ENCODE measurements at regions not wholly inside any gene's neighbourhood (a gene's known extent, or its start where the extent isn't known, plus 50 kb on each side); places are given as distances from the start of the nearest gene placed in this dataset.

DNA sequence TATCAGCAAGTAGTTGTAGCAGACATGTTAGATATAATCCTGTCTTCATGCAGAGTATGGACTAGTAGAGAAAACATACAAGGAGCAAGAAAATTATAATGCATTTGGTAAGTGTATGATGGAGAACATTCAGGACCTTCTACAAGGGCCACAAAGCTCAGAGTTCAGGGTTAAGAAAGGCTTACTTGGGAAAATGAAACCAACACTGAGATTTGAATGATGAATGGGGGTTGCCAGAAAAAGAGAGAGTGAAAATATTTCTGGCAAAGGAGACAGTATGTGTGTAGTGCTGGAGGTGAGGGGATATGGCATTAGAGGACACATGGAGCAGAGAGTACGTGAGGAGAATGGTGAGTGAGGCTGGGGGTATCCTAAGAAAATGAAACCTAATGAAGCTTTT lies 169.8 kb upstream of the STK32A start:
- Histone ChIP-seq H3K27ac (no peak overlapping the region), H2AFZ (no peak overlapping the region), H3K79me2 (no peaks in the 10 kb centered on the region), H3K9ac (no peak overlapping the region), H3K4me3 (ENCODE audit: low read depth, low read length) (no peak overlapping the region), H3K4me1 (no peaks in the 10 kb centered on the region), H3K4me2 (ENCODE audit: low read length) (no peak overlapping the region), H3K27me3 (ENCODE audit: control insufficient read depth, insufficient read depth, low read length) (no peaks in the 10 kb centered on the region), H3K9me3 (ENCODE audit: control insufficient read depth, low read length) (no peaks in the 10 kb centered on the region), H3K36me3 (ENCODE audit: control insufficient read depth, insufficient read depth, low read length) (no peaks in the 10 kb centered on the region)
- no peak for TF ChIP-seq CTCF (IDR thresholded peaks at IDR 0.05)

- no peaks in the 10 kb centered on the region for H3K4me1 ChIP-seq
- TF ChIP-seq CTCF (IDR thresholded peaks at IDR 0.05), result no peak
- H3K4me2 ChIP-seq (ENCODE audit: low read length), result no peak overlapping the region
- no peak overlapping the region for H3K9ac ChIP-seq
- no peaks in the 10 kb centered on the region for H3K36me3 ChIP-seq (ENCODE audit: control insufficient read depth, insufficient read depth, low read length)
- no peaks in the 10 kb centered on the region for H3K9me3 ChIP-seq (ENCODE audit: control insufficient read depth, low read length)
- no peak overlapping the region for H3K4me3 ChIP-seq (ENCODE audit: low read depth, low read length)
- H3K27ac ChIP-seq, result no peak overlapping the region
- H3K27me3 ChIP-seq (ENCODE audit: control insufficient read depth, insufficient read depth, low read length), result no peaks in the 10 kb centered on the region
- H3K79me2 ChIP-seq, result no peaks in the 10 kb centered on the region
- peak overlapping the region; percentile 13 for H2AFZ ChIP-seq
Measured at GRCh38 chr5:147068998-147069397, 165.8 kb upstream of the STK32A start.

DNA sequence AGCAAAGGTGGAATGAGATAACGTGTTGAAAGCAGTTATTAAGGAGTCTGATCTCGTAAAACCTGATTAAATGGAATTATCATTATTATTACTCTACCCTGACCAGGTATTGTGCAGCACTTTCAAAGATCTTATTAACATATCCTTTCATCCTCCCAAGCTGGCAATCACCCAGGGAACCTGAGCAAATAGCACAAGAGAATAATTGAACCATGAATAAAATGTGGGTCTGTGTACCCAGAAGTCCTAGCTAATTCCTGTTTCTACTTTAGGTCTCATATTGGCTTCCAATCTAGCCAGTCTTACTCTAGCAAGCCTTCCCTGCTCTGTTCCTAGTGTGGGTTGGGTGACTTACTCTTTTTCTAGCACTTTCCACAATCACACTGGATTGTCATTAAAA lies 162.2 kb upstream of the STK32A start:
- TF ChIP-seq CTCF (IDR thresholded peaks at IDR 0.05), result no peak
- no peak overlapping the region for H3K27ac ChIP-seq

GRCh38 chr5:147073098-147073497 lies 161.7 kb upstream of the STK32A start:
- Histone ChIP-seq H3K9ac (no peak overlapping the region), H3K27ac (no peak overlapping the region), H3K79me2 (no peaks in the 10 kb centered on the region), H2AFZ (no peak overlapping the region), H3K4me2 (ENCODE audit: low read length) (no peak overlapping the region), H3K36me3 (ENCODE audit: control insufficient read depth, insufficient read depth, low read length) (no peaks in the 10 kb centered on the region), H3K4me3 (ENCODE audit: low read depth, low read length) (no peak overlapping the region), H3K27me3 (ENCODE audit: control insufficient read depth, insufficient read depth, low read length) (no peaks in the 10 kb centered on the region), H3K4me1 (no peaks in the 10 kb centered on the region), H3K9me3 (ENCODE audit: control insufficient read depth, low read length) (no peaks in the 10 kb centered on the region)
- TF ChIP-seq CTCF (IDR thresholded peaks at IDR 0.05), result no peak

More for the DNA sequence above, 162.2 kb upstream of the STK32A start:
- Histone ChIP-seq H3K27me3 (ENCODE audit: control insufficient read depth, insufficient read depth, low read length) (no peaks in the 10 kb centered on the region), H3K4me2 (ENCODE audit: low read length) (no peak overlapping the region), H3K4me1 (no peaks in the 10 kb centered on the region), H3K9me3 (ENCODE audit: control insufficient read depth, low read length) (no peaks in the 10 kb centered on the region), H2AFZ (no peak overlapping the region), H3K4me3 (ENCODE audit: low read depth, low read length) (no peak overlapping the region), H3K9ac (no peak overlapping the region), H3K36me3 (ENCODE audit: control insufficient read depth, insufficient read depth, low read length) (no peaks in the 10 kb centered on the region), H3K79me2 (no peaks in the 10 kb centered on the region)

DNA sequence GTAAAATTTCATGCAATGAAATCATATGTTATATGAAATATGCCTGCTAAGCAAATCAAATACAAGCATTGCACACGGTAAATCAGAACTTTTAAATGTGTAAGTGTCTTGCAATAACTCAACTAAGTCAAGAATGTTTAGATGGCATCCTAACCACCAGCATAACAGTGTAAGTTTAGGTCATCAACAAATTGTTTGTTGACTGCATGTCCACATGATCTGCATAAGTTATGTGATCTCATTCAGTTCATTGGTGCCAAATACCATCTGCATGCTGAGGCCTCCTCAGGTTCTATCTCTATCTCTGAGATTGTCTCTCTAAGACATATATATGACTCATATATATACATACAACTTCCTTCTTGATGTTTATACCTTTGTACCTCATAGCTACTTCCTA lies 159.6 kb upstream of the STK32A start:
- H2AFZ ChIP-seq, result no peak overlapping the region
- no peaks in the 10 kb centered on the region for H3K27me3 ChIP-seq (ENCODE audit: control insufficient read depth, insufficient read depth, low read length)
- TF ChIP-seq CTCF (IDR thresholded peaks at IDR 0.05), result no peak
- no peaks in the 10 kb centered on the region for H3K79me2 ChIP-seq
- no peaks in the 10 kb centered on the region for H3K36me3 ChIP-seq (ENCODE audit: control insufficient read depth, insufficient read depth, low read length)
- H3K27ac ChIP-seq, result no peak overlapping the region
- H3K9ac ChIP-seq, result no peak overlapping the region
- no peak overlapping the region for H3K4me2 ChIP-seq (ENCODE audit: low read length)
- no peaks in the 10 kb centered on the region for H3K9me3 ChIP-seq (ENCODE audit: control insufficient read depth, low read length)
- H3K4me3 ChIP-seq (ENCODE audit: low read depth, low read length), result no peak overlapping the region
- no peaks in the 10 kb centered on the region for H3K4me1 ChIP-seq
